ENCODE measurements at regions not wholly inside any gene's neighbourhood (a gene's known extent, or its start where the extent isn't known, plus 50 kb on each side); places are given as distances from the start of the nearest gene placed in this dataset.

- Histone ChIP-seq H3K4me1 (replicated peaks) (no peaks in the 10 kb centered on the region), H3K4me3 (no peak overlapping the region), H3K27ac (no peak overlapping the region), H3K36me3 (no peaks in the 10 kb centered on the region), H3K9me3 (no peaks in the 10 kb centered on the region), H3K27me3 (replicated peaks; ENCODE audit: insufficient read depth) (no peaks in the 10 kb centered on the region)
- DNase-seq (ENCODE audit: low spot score) = no peak
- intact Hi-C loops (cut with DNase I) = no loop called here
- TF ChIP-seq POLR2A (IDR thresholded peaks at IDR 0.05) (no peak), POLR2AphosphoS5 (IDR thresholded peaks at IDR 0.05) (no peak), CTCF (IDR thresholded peaks at IDR 0.05) (no peak)
Measured at GRCh38 chr13:93169980-93170379, 56.6 kb upstream of the GPC6 start.

GRCh38 chr13:93172109-93172508 lies 54.5 kb upstream of the GPC6 start:
- Histone ChIP-seq H3K4me1 (replicated peaks) (no peaks in the 10 kb centered on the region), H3K9me3 (no peaks in the 10 kb centered on the region), H3K4me3 (no peak overlapping the region), H3K27ac (no peak overlapping the region), H3K27me3 (replicated peaks; ENCODE audit: insufficient read depth) (no peaks in the 10 kb centered on the region), H3K36me3 (no peaks in the 10 kb centered on the region)
- intact Hi-C loops (cut with DNase I) = no loop called here
- DNase-seq (ENCODE audit: low spot score) = no peak
- WGBS = 93% methylated on average over 1 of the region's 1 CpG
- TF ChIP-seq CTCF (IDR thresholded peaks at IDR 0.05) (no peak), POLR2AphosphoS5 (IDR thresholded peaks at IDR 0.05) (no peak), POLR2A (IDR thresholded peaks at IDR 0.05) (no peak)

- no peak overlapping the region for H3K27ac ChIP-seq
- H3K27me3 ChIP-seq (replicated peaks; ENCODE audit: insufficient read depth) = no peaks in the 10 kb centered on the region
- WGBS = 83% methylated on average over 1 of the region's 1 CpG
- H3K9me3 ChIP-seq = no peaks in the 10 kb centered on the region
- no peaks in the 10 kb centered on the region for H3K4me1 ChIP-seq (replicated peaks)
- H3K4me3 ChIP-seq = no peak overlapping the region
- TF ChIP-seq POLR2AphosphoS5 (IDR thresholded peaks at IDR 0.05) = no peak
- no peak for TF ChIP-seq CTCF (IDR thresholded peaks at IDR 0.05)
- TF ChIP-seq POLR2A (IDR thresholded peaks at IDR 0.05) = no peak
- H3K36me3 ChIP-seq = no peaks in the 10 kb centered on the region
- intact Hi-C loops (cut with DNase I) = no loop called here
- no peak for DNase-seq (ENCODE audit: low spot score)
Measured at GRCh38 chr13:93173654-93174053, 53.0 kb upstream of the GPC6 start.

- H3K4me3 ChIP-seq = no peak overlapping the region
- intact Hi-C loops (cut with DNase I) = no loop called here
- WGBS = 83% methylated on average over 3 of the region's 3 CpGs
- no peak for DNase-seq (ENCODE audit: low spot score)
- H3K36me3 ChIP-seq = no peaks in the 10 kb centered on the region
- no peaks in the 10 kb centered on the region for H3K4me1 ChIP-seq (replicated peaks)
- no peak overlapping the region for H3K27ac ChIP-seq
- TF ChIP-seq CTCF (IDR thresholded peaks at IDR 0.05) (no peak), POLR2AphosphoS5 (IDR thresholded peaks at IDR 0.05) (no peak), POLR2A (IDR thresholded peaks at IDR 0.05) (no peak)
- H3K9me3 ChIP-seq = no peaks in the 10 kb centered on the region
- no peaks in the 10 kb centered on the region for H3K27me3 ChIP-seq (replicated peaks; ENCODE audit: insufficient read depth)
Measured at GRCh38 chr13:93174260-93174659, 52.3 kb upstream of the GPC6 start.
